ENCODE measurements at regions not wholly inside any gene's neighbourhood (a gene's known extent, or its start where the extent isn't known, plus 50 kb on each side); places are given as distances from the start of the nearest gene placed in this dataset.
A peak's percentile ranks its signal among the peaks of the same experiment; 100 is the strongest.

DNA sequence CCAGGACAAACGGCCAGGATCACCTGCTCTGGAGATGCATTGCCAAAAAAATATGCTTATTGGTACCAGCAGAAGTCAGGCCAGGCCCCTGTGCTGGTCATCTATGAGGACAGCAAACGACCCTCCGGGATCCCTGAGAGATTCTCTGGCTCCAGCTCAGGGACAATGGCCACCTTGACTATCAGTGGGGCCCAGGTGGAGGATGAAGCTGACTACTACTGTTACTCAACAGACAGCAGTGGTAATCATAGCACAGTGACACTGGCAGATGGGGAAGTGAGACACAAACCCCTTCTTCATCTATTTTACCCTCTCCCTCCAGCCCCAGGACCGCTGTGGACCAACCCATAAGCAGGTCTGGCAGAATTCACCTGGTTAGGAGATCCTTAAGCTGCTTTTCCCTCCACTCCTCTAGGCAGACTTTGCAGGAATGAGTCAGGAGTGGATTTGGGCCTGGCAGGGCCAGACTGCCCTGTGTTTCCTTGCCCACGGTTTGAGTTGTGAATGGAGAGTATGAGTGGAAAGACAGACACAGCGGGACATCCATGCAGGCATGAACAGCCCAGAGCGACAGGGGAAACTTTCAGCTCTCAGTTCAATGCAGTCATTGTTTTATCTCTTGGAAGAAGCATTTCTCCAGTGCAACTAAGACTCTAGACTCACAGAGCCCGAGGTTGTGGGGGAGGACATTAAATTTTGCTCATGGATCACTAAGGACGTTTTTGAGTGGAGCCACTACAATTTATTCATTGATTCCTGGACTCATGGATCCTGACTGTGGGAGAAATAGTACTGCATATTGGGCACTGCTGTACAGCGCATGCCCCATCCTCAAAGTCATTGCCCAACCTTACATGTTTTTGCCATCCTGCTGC is 75.3 kb upstream of the IGLL5 start:
- no peak for DNase-seq
- Mint-ChIP-seq H3K27ac (peak overlapping the region; percentile 64 to 80 (median 76)), H3K4me3 (no peak overlapping the region), H3K27me3 (peaks cover 6% of the 10 kb centered on the region), H3K36me3 (peaks cover 5% of the 10 kb centered on the region), H3K4me1 (peaks cover 0 to 83% (median 50%) of the 10 kb centered on the region in 4 donors), H3K9me3 (peaks cover 0 to 3% (median 0%) of the 10 kb centered on the region in 7 donors)
- Histone ChIP-seq H3K36me3 (ENCODE audit: control insufficient read depth, insufficient read depth, low read length) (no peaks in the 10 kb centered on the region), H3K27ac (ENCODE audit: insufficient read depth, low read length, poor library complexity, severe bottlenecking) (no peak overlapping the region), H3K27me3 (ENCODE audit: control insufficient read depth, insufficient read depth, low read length) (no peaks in the 10 kb centered on the region), H3K4me3 (ENCODE audit: low read depth, low read length) (no peak overlapping the region), H3K4me1 (ENCODE audit: control insufficient read depth, insufficient read depth, low read length, poor library complexity, severe bottlenecking) (peaks cover 34% of the 10 kb centered on the region), H3K9me3 (ENCODE audit: control insufficient read depth in 2 of 2, low read length in 2 of 2) (no peaks in the 10 kb centered on the region)
- ATAC-seq (ENCODE audit: low read depth in 2 of 2) = no peak

DNA sequence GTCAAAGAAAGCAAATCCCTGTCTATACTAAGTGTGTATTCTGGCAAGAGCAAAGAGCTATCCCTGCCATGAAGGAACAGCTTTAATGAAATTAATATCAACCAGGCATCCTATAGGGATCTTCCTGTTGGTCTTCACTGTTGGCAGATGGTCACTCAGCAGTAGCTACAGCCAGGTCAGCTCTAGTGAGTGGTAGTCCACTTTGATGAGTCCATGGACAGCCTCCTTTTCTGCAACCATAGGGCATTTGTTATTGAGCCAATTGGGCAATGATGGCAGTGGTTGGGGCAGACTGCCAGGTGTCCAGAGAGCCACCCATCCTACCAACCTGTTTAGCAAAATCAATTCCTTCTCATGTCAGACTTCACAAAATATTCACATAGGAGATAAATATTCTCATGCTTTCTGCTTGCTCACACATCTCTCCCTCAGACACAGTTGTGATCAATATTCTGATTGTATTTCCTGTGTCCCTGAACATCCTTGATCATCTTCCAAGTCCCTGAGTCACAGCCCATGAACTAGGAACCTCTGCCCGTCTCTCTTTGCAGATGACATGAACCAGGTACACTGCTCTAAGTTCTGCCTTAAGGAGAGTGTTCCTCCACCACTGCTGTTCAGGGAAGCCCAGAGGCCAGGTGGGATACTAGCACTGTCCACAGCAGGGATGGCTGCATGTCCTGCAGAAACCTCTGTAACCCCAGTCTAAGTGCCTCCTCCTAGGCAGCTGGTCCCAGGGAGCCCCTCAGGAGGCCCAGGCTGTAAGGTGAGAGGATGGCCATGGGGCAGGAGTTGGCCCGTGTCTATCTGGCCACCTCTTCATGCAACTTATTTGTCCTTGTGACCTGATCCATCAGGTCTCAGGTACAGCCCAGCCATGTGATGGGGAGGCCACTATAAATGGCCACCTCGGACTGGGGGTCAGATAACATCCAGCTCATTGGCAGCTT is 74.2 kb upstream of the IGLL5 start:
- Histone ChIP-seq H3K4me3 (ENCODE audit: low read depth, low read length) (no peak overlapping the region), H3K36me3 (ENCODE audit: control insufficient read depth, insufficient read depth, low read length) (no peaks in the 10 kb centered on the region), H3K27ac (ENCODE audit: insufficient read depth, low read length, poor library complexity, severe bottlenecking) (no peak overlapping the region), H3K27me3 (ENCODE audit: control insufficient read depth, insufficient read depth, low read length) (no peaks in the 10 kb centered on the region), H3K9me3 (ENCODE audit: control insufficient read depth in 2 of 2, low read length in 2 of 2) (no peaks in the 10 kb centered on the region), H3K4me1 (ENCODE audit: control insufficient read depth, insufficient read depth, low read length, poor library complexity, severe bottlenecking) (peaks cover 45% of the 10 kb centered on the region)
- Mint-ChIP-seq H3K4me3 (no peak overlapping the region), H3K27me3 (no peaks in the 10 kb centered on the region), H3K27ac (peak overlapping the region; percentile 12 to 90 (median 80)), H3K4me1 (peaks cover 0 to 94% (median 60%) of the 10 kb centered on the region in 4 donors), H3K36me3 (peaks cover 5% of the 10 kb centered on the region), H3K9me3 (peaks cover 0 to 3% (median 0%) of the 10 kb centered on the region in 7 donors)
- ATAC-seq (ENCODE audit: low read depth in 2 of 2) (no peak), DNase-seq (no peak)

DNA sequence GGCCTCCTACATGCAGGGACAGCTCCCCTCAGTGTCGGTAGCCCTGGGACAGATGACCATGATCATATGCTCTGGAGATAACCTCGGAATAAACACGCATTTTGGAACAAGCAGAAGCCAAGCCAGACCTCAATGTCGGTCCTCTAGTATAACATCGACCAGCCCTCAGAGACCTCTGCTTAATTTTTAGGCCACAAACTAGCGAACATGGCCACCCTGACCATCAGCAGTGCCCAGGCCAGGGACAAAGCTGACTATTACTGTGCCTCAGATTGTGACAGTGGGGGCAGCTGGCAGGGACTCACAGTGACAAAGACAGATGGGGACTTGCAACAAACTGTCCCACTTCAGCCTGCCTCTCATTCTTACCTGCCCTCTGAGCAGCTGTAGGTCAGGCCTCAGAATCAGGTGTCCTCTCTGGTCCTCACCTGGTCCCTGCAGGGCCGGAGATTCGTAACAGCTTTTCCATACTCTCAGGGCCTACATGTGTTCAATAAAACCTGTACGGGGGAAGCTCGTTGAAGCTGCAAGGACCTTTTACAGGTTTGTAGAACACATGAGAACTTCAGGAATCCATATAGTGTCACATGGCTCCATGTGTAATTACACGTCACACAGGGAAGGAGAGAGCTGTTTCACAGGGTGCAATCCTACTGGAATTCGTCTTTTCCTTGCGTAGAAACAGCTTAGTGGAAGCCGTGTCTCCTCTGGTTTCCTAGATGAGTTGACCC is 72.8 kb upstream of the IGLL5 start:
- Mint-ChIP-seq H3K4me1 (peaks cover 0 to 98% (median 67%) of the 10 kb centered on the region in 4 donors), H3K27ac (peak overlapping the region; percentile 71 to 90 (median 80)), H3K27me3 (no peaks in the 10 kb centered on the region), H3K4me3 (peak overlapping the region in 2 of 4 donors; percentile 7 to 22), H3K9me3 (peaks cover 0 to 3% (median 0%) of the 10 kb centered on the region in 7 donors), H3K36me3 (peaks cover 5% of the 10 kb centered on the region)
- Histone ChIP-seq H3K27ac (ENCODE audit: insufficient read depth, low read length, poor library complexity, severe bottlenecking) (no peak overlapping the region), H3K4me1 (ENCODE audit: control insufficient read depth, insufficient read depth, low read length, poor library complexity, severe bottlenecking) (peaks cover 58% of the 10 kb centered on the region), H3K9me3 (ENCODE audit: control insufficient read depth in 2 of 2, low read length in 2 of 2) (no peaks in the 10 kb centered on the region), H3K27me3 (ENCODE audit: control insufficient read depth, insufficient read depth, low read length) (no peaks in the 10 kb centered on the region), H3K4me3 (ENCODE audit: low read depth, low read length) (no peak overlapping the region), H3K36me3 (ENCODE audit: control insufficient read depth, insufficient read depth, low read length) (no peaks in the 10 kb centered on the region)
- ATAC-seq (ENCODE audit: low read depth in 2 of 2) = no peak
- DNase-seq = no peak

GRCh38 chr22:22815397-22816170 is 72.0 kb upstream of the IGLL5 start:
- peak; percentile 33 to 48 for ATAC-seq (ENCODE audit: low read depth in 2 of 2)
- no peaks in the 10 kb centered on the region for H3K9me3 ChIP-seq (ENCODE audit: control insufficient read depth in 2 of 2, low read length in 2 of 2)
- Mint-ChIP-seq H3K9me3 (peaks cover 0 to 3% (median 0%) of the 10 kb centered on the region in 7 donors), H3K4me1 (peaks cover 0 to 98% (median 73%) of the 10 kb centered on the region in 4 donors), H3K36me3 (peaks cover 5% of the 10 kb centered on the region), H3K4me3 (peak overlapping the region; percentile 1 to 54 (median 31)), H3K27me3 (no peaks in the 10 kb centered on the region), H3K27ac (peak overlapping the region; percentile 80 to 95 (median 90))
- H3K36me3 ChIP-seq (ENCODE audit: control insufficient read depth, insufficient read depth, low read length) = no peaks in the 10 kb centered on the region
- DNase-seq = peak in 2 of 3 donors; percentile 26 to 61
- peaks cover 59% of the 10 kb centered on the region for H3K4me1 ChIP-seq (ENCODE audit: control insufficient read depth, insufficient read depth, low read length, poor library complexity, severe bottlenecking)
- H3K27me3 ChIP-seq (ENCODE audit: control insufficient read depth, insufficient read depth, low read length) = no peaks in the 10 kb centered on the region
- peak overlapping the region; percentile 9 for H3K4me3 ChIP-seq (ENCODE audit: low read depth, low read length)
- H3K27ac ChIP-seq (ENCODE audit: insufficient read depth, low read length, poor library complexity, severe bottlenecking) = no peak overlapping the region

DNA sequence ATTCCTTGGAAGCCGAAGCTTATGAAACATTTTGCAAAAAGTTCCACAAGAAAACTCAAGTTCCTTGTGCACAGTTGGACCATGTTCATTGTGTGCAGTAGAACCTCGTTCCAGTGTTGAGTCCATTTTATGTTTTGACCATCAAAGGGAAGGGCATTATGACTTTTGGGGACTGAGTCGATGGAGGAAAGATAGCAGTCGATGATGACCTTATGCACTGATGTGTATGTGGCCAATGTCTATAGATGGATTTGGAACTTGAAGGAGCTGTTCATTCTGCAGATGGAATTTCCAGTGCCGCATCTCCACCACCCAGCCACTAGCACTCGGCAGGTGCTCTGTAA is 71.5 kb upstream of the IGLL5 start:
- Mint-ChIP-seq H3K9me3 (no peaks in the 10 kb centered on the region), H3K27ac (peak overlapping the region; percentile 80 to 95 (median 90)), H3K4me3 (peak overlapping the region; percentile 1 to 54 (median 31)), H3K4me1 (peaks cover under 1 to 98% (median 73%) of the 10 kb centered on the region in 4 donors), H3K36me3 (peaks cover 5% of the 10 kb centered on the region), H3K27me3 (no peaks in the 10 kb centered on the region)
- Histone ChIP-seq H3K27me3 (ENCODE audit: control insufficient read depth, insufficient read depth, low read length) (no peaks in the 10 kb centered on the region), H3K4me3 (ENCODE audit: low read depth, low read length) (peak overlapping the region; percentile 9), H3K9me3 (ENCODE audit: control insufficient read depth in 2 of 2, low read length in 2 of 2) (no peaks in the 10 kb centered on the region), H3K36me3 (ENCODE audit: control insufficient read depth, insufficient read depth, low read length) (no peaks in the 10 kb centered on the region), H3K4me1 (ENCODE audit: control insufficient read depth, insufficient read depth, low read length, poor library complexity, severe bottlenecking) (peaks cover 64% of the 10 kb centered on the region), H3K27ac (ENCODE audit: insufficient read depth, low read length, poor library complexity, severe bottlenecking) (peak overlapping the region; percentile 26)
- DNase-seq (no peak), ATAC-seq (ENCODE audit: low read depth in 2 of 2) (no peak)

DNA sequence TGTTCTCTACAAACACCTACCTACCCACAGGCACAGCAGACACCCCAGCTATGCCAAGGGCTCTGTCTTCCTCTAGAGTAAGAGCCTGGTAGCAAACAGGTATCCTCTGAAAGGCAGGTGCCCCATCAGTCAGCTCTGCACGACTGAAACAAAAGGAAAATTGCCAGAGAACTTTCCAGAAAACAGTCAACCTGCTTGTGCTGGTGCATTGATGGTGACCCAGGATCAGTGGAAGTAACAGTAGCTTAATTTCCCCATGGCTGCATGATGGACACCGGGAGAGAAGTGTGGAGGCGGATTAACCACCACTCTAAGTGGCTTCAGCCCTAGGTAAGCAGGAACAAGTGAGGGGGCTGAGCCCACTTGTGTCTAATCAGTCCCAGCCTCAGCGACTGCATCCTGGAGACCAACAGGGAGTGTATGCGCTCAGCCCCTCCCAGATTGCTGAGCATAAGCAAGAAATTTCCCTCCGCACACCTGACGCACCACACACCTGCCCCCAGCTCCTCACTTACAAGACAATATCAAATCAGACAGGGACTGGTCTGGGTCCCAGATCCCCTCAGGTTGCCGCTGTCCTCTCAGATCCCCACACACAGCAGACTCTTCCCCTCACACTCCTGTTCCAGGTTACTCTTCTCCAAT is 70.7 kb upstream of the IGLL5 start:
- no peaks in the 10 kb centered on the region for H3K9me3 Mint-ChIP-seq
- H3K27ac Mint-ChIP-seq = peak overlapping the region; percentile 11 to 90 (median 76)
- peaks cover 7 to 99% (median 78%) of the 10 kb centered on the region in 4 donors for H3K4me1 Mint-ChIP-seq
- no peaks in the 10 kb centered on the region for H3K27me3 ChIP-seq (ENCODE audit: control insufficient read depth, insufficient read depth, low read length)
- H3K27me3 Mint-ChIP-seq = no peaks in the 10 kb centered on the region
- no peak for ATAC-seq (ENCODE audit: low read depth in 2 of 2)
- peaks cover 5% of the 10 kb centered on the region for H3K36me3 Mint-ChIP-seq
- peaks cover 71% of the 10 kb centered on the region for H3K4me1 ChIP-seq (ENCODE audit: control insufficient read depth, insufficient read depth, low read length, poor library complexity, severe bottlenecking)
- H3K9me3 ChIP-seq (ENCODE audit: control insufficient read depth in 2 of 2, low read length in 2 of 2) = no peaks in the 10 kb centered on the region
- H3K27ac ChIP-seq (ENCODE audit: insufficient read depth, low read length, poor library complexity, severe bottlenecking) = no peak overlapping the region
- H3K36me3 ChIP-seq (ENCODE audit: control insufficient read depth, insufficient read depth, low read length) = no peaks in the 10 kb centered on the region
- no peak for DNase-seq
- H3K4me3 ChIP-seq (ENCODE audit: low read depth, low read length) = no peak overlapping the region
- peak overlapping the region in 3 of 4 donors; percentile 47 to 79 (median 50) for H3K4me3 Mint-ChIP-seq

Measured in CD4-positive, CD25-positive, alpha-beta regulatory T cell (primary cell).